NCI-H510A treated with DMSO at 0.1 percent for 48 hours (cell line): ENCODE measurements at regions not wholly inside any gene's neighbourhood (a gene's known extent, or its start where the extent isn't known, plus 50 kb on each side); places are given as distances from the start of the nearest gene placed in this dataset.

Experiments
- DNase-seq: peaks from one replicate; lab custom pipeline; 2025; lab: John Stamatoyannopoulos, UW

DNA sequence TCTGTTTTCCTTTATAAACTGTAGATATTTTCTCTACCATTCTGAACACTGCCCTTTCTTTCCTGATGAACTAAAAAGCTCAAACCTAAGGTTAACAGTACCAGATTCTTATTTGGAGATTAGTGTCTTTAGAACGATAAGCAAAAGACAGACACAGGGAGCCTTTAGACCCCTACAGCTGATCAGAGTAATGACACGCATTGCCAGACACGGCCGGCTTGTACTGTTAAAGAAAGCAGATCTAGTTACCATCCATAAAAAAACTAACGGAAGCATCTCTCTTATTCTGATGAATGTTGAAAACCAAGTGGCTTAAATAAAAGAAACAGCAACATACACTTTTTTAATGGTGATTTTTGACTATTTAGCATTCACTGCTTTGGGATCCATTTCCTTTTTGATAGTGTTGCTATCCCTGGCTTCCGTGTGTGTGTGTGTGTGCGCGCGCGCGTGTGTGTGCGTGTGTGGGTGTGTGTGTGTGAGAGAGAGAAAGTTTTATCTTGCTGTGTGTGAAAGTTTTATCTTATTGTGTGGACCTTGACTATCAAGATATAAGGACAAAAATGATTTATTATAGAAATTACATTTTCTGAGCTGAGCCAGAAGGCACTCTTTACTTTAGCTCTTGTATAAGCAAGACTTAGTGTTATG, 95.6 kb upstream of the SLC35B3 start:
- DNase-seq: no peak

DNA sequence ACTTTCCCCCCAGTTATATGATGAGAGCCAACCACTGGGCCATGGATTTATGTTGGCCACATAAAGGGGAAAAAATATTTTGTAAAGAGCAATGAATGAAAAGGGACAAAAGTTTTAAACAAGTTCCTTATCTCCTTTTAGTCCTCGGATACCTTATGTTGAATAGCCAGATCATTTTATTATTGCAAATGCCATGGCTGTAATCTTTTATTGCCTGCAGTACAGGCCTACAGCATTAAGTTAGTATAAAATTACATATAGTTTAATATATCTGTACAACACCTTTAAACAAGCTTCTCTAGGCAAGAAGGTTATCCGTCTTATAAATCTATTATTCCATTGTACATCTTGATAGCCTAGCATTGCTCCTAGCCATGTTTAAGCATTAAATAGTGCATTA, 93.9 kb upstream of the SLC35B3 start:
- DNase-seq: no peak

DNA sequence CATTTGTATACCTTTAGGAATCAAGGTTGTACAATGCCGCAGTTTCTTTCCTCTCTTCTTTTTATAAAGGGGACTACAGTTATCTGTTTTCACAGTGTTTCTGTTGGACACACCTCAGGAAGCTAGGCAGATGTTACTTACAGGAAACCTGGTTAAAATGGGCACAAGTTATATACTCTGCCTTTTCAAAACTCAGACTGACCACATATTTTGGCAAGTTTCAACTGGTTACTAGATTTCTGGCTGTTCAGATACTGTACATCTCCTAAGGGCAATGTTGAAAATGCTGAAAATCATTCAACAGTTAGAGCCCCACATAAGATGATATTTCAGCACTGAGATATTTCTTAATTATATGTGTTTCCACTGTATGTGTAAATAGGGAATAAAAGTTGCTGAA, 92.5 kb upstream of the SLC35B3 start:
- no peak for DNase-seq

DNA sequence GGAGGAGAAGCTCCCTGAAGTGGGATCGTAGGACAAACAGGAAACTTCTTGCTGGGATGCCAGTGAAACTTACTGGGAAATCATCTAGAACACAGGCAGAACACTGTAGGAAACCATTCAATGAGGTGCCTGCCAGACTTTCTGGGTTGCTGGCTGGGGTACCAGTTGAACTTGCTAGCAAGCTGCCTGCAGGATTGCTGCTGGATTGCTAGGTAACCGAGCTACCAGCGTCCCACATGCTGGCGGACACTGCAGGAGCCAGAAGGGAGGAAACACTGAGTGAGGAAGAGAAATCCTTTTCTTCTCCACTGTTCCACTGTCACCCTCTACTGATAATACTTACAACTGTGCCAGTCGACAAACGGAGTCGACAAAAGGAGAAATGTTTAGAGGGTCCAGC, 91.3 kb upstream of the SLC35B3 start:
- no peak for DNase-seq

DNA sequence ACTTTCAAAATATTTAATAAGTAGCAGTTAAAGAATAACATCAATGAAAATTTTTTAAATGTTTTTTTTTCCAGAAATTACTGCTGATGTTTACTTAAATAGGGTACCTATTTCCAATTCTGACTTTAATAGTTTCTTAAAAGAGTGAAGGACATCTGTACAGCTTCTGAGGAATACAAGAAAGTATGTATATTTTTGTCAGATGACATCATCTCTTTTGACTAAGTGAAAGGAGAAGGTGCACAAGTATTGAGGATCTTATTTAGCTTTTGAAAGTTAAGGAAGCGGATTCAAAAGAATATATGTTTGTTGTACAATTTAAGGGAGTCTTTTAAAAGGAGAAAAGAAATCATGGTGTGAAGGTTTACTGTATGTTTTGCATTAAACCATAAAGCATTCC, 90.0 kb upstream of the SLC35B3 start:
- no peak for DNase-seq

DNA sequence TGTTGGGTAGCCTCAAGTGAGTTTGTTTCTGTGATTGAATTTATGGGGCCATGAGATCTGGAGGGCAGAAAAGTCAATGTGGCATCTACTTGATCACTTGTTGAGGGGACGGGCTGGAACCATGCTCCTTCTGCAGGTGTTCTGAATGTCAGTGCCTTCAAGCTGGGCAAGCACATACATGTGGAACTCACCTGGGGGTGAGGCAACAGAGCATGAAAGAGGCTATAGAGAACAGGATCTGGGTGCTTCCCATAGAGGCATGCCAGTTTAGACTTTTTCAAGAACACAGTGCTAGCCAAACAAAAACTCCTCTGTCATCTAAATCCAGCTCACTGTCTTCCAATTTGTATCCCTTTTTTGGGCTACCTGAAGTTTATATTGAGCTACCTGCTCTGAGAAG, 77.8 kb upstream of the SLC35B3 start:
- DNase-seq: peak; percentile 2

DNA sequence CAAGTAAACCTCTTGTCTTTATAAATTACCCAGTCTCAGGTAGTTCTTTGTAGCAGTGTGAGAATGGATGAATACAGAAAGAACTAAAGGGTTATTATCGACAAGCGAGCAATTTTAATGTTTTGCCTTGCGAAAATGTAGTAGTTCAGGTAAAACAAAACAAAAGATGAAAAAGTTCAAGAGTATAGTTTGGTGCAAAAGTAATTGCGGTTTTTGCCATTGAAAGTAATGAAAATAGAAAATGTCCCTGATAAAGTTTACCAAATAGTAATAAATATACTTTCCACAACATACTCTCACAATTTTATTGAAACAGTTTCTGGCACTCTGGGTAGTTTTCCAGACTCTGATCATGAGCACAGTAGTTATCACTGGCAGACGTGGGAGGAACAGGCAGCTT, 71.9 kb upstream of the SLC35B3 start:
- DNase-seq: no peak

DNA sequence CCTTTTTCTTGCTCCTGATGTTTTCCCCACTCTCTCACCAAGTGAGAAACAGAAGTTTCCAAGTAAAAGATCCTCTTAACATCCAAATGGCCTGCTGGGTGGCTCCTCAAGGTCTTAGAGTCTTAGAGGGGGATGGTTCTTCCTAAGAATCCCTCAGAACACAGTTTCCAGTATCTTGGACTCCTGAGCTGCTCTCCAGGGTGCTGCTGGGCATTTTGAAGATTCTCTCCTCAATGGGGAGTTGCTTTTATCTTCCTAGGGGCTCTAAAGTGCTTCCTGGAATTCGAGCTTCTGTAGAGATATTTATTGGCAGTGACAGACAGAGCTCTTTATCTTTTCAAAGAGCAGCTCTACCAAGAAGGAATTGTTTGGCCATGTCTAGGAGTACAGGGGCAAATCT, 70.8 kb upstream of the SLC35B3 start:
- DNase-seq: no peak

DNA sequence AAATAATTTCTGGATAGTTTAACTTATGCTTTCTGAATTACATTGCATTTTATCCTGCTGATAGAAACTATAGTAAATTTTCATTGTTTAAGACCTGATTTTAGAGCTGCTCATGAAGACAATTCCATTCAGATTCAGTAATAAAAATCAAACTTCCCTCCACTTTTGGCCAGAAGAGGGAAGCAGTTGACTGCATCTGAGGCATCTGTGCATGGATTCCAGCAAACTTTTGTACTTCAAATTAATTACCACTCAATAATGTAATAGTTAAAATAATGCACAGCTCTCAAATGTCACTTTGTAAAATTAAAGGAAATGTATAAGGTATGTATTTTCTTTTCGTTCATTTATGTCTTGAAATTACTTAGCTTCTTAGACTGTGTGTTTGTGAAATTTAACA, 64.2 kb upstream of the SLC35B3 start:
- DNase-seq: no peak

DNA sequence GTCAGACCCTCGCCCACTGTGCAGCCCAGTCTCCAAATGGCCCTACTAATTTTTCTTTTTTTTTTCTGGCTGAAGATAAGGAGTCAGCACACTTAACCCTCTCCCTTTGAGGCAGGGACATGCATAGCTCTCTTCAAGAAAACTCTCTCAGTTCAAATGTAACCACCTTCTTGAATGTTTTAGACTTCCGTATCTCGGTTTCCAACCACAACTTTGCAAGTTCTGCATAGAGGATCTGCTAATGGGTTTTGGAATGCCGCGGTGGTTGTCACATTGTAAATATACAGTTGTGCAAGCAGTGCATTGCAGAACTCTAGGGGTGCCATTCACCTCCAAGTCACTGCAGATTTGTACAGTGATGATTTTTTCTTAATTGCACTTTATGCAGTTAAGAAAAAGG, 59.4 kb upstream of the SLC35B3 start:
- no peak for DNase-seq

DNA sequence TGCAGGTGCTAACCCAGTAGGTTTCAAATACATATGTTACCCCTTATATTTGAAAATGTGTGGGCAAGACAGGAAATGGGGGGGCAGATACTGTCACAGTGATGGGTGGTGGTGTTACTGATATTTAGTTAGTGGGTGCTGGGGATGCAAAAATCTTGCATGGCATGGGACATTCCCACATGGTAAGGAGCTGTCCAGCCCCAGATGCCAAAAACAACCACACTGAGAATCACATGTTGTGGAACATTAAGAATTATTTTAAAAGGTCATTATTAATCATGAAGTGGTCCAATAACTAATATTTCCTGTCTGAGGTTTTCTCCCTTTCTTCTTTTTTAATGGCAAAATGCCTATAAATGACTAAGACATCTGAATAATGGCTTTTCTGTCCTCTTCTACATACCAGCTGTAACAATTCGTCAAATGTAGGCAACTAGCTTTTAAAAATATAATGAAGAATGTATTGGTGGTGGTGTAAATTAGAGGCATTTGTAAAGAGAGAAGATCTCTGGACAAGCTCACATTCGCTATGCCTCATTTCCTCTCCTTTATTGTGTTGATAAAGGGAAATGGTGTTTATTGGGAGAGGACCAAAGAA, 57.3 kb upstream of the SLC35B3 start:
- DNase-seq: no peak
